ENCODE measurements at regions not wholly inside any gene's neighbourhood (a gene's known extent, or its start where the extent isn't known, plus 50 kb on each side); places are given as distances from the start of the nearest gene placed in this dataset.
"Not testable (repeated sequence)": the region's sequence is repeated elsewhere in the genome, so short reads cannot be mapped to it uniquely, and the experiment has no call there.

- DNase-seq (ENCODE audit: low read depth, low spot score) = no peak
- no peak for TF ChIP-seq REST (IDR thresholded peaks at IDR 0.05; ENCODE audit: insufficient read depth in 1 of 2, low read depth in 2 of 2, low read length in 1 of 2)
- no peak for TF ChIP-seq TCF7L2 (IDR thresholded peaks at IDR 0.05; ENCODE audit: low read depth, low read length)
- no peak for TF ChIP-seq POLR2AphosphoS5 (IDR thresholded peaks at IDR 0.05; ENCODE audit: low read depth, low read length)
- no peak for TF ChIP-seq SIN3A (IDR thresholded peaks at IDR 0.05; ENCODE audit: borderline replicate concordance, insufficient read depth, low read depth, low read length)
- no peak for TF ChIP-seq CTCF (IDR thresholded peaks at IDR 0.05)
- in situ Hi-C loops (cut with HindIII; ENCODE audit: low pct_unique_long_range_greater_than_20kb, low sequenced_read_pairs) (no loop called here), intact Hi-C loops (cut with micrococcal nuclease; ENCODE audit: unreplicated experiment) (no loop called here)
- CTCF ChIA-PET = no interaction called here
- BruUV-seq (replicated peaks) = no TSS peak
- no peaks in the 10 kb centered on the region for H3K4me1 ChIP-seq (ENCODE audit: control insufficient read depth, insufficient read depth, low read length)
- POLR2A ChIA-PET = no interaction called here
- H3K36me3 ChIP-seq (ENCODE audit: control insufficient read depth, insufficient read depth, low read length) = no peaks in the 10 kb centered on the region
- no peak overlapping the region for H3K27ac ChIP-seq (ENCODE audit: low read length)
- no peaks in the 10 kb centered on the region for H3K27me3 ChIP-seq (ENCODE audit: control insufficient read depth, insufficient read depth, low read length)
- ATAC-seq = no peak
- no peaks in the 10 kb centered on the region for H3K9me3 ChIP-seq (ENCODE audit: control insufficient read depth, insufficient read depth, low read depth, low read length)
- H3K4me3 ChIP-seq (ENCODE audit: low read depth in 2 of 2, low read length in 2 of 2) = no peak overlapping the region
These were observed 436.3 kb upstream of the SGO1 start for GRCh38 chr3:20622304-20622703.

- intact Hi-C loops (cut with micrococcal nuclease; ENCODE audit: unreplicated experiment); H3K27me3 ChIP-seq (ENCODE audit: control insufficient read depth, insufficient read depth, low read length); CTCF ChIA-PET; ATAC-seq; POLR2A ChIA-PET; H3K4me1 ChIP-seq (ENCODE audit: control insufficient read depth, insufficient read depth, low read length); DNase-seq (ENCODE audit: low read depth, low spot score); H3K4me3 ChIP-seq (ENCODE audit: low read depth in 2 of 2, low read length in 2 of 2); BruUV-seq (replicated peaks); H3K9me3 ChIP-seq (ENCODE audit: control insufficient read depth, insufficient read depth, low read depth, low read length); H3K27ac ChIP-seq (ENCODE audit: low read length); H3K36me3 ChIP-seq (ENCODE audit: control insufficient read depth, insufficient read depth, low read length); in situ Hi-C loops (cut with HindIII; ENCODE audit: low pct_unique_long_range_greater_than_20kb, low sequenced_read_pairs): not testable (repeated sequence)
These were observed 432.6 kb upstream of the SGO1 start for GRCh38 chr3:20618621-20619020.

GRCh38 chr3:20618181-20618580, 432.2 kb upstream of the SGO1 start:
- DNase-seq (ENCODE audit: low read depth, low spot score); H3K4me1 ChIP-seq (ENCODE audit: control insufficient read depth, insufficient read depth, low read length); H3K27ac ChIP-seq (ENCODE audit: low read length); H3K27me3 ChIP-seq (ENCODE audit: control insufficient read depth, insufficient read depth, low read length); CTCF ChIA-PET; in situ Hi-C loops (cut with HindIII; ENCODE audit: low pct_unique_long_range_greater_than_20kb, low sequenced_read_pairs); intact Hi-C loops (cut with micrococcal nuclease; ENCODE audit: unreplicated experiment); H3K9me3 ChIP-seq (ENCODE audit: control insufficient read depth, insufficient read depth, low read depth, low read length); H3K36me3 ChIP-seq (ENCODE audit: control insufficient read depth, insufficient read depth, low read length); BruUV-seq (replicated peaks); ATAC-seq; POLR2A ChIA-PET; H3K4me3 ChIP-seq (ENCODE audit: low read depth in 2 of 2, low read length in 2 of 2): not testable (repeated sequence)

GRCh38 chr3:20615982-20616381, 430.0 kb upstream of the SGO1 start:
- CTCF ChIA-PET; H3K36me3 ChIP-seq (ENCODE audit: control insufficient read depth, insufficient read depth, low read length); H3K9me3 ChIP-seq (ENCODE audit: control insufficient read depth, insufficient read depth, low read depth, low read length); H3K4me1 ChIP-seq (ENCODE audit: control insufficient read depth, insufficient read depth, low read length); DNase-seq (ENCODE audit: low read depth, low spot score); ATAC-seq; POLR2A ChIA-PET; H3K27me3 ChIP-seq (ENCODE audit: control insufficient read depth, insufficient read depth, low read length); in situ Hi-C loops (cut with HindIII; ENCODE audit: low pct_unique_long_range_greater_than_20kb, low sequenced_read_pairs); H3K4me3 ChIP-seq (ENCODE audit: low read depth in 2 of 2, low read length in 2 of 2); H3K27ac ChIP-seq (ENCODE audit: low read length); BruUV-seq (replicated peaks); intact Hi-C loops (cut with micrococcal nuclease; ENCODE audit: unreplicated experiment): not testable (repeated sequence)

Data from Panc1 (cell line).